ENCODE measurements at regions not wholly inside any gene's neighbourhood (a gene's known extent, or its start where the extent isn't known, plus 50 kb on each side); places are given as distances from the start of the nearest gene placed in this dataset.
"Not testable (repeated sequence)": the region's sequence is repeated elsewhere in the genome, so short reads cannot be mapped to it uniquely, and the experiment has no call there.

DNA sequence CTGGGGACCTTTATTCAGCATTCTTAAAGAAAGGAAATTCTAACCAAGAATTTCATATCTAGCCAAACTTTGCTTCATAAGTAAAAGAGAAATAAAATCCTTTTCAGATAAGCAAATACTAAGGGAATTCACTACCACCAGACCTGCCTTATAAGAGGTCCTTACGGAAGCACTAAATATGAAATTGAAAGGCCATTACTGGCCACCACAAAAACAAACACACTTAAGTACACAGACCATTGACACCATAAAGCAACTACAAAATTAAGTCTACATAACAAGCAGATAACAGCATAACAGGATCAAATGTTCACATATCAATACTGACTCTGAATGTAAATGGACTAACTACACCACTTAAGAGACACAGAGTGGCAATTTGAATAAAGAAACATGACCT lies 361.4 kb upstream of the POU5F2 start:
- DNase-seq, result no peak

DNA sequence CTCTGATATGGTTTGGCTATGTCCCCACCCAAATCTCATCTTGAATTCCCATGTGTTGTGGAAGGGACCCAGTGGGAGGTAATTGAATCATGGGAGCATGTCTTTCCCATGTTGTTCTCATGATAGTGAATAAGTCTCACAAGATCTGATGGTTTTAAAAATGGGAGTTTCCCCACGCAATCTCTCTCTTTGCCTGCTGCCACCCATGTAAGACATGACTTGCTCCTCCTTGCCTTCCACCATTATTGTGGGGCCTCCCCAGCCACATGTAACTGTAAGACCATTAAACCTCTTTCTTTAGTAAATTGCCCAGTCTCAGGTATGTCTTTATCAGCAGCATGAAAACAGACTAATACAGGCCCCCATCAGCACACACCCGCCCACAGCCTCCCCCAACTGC lies 356.0 kb upstream of the POU5F2 start:
- not testable (repeated sequence) for DNase-seq

GRCh38 chr5:94094793-94095441 lies 353.5 kb upstream of the POU5F2 start:
- no peak for DNase-seq

DNA sequence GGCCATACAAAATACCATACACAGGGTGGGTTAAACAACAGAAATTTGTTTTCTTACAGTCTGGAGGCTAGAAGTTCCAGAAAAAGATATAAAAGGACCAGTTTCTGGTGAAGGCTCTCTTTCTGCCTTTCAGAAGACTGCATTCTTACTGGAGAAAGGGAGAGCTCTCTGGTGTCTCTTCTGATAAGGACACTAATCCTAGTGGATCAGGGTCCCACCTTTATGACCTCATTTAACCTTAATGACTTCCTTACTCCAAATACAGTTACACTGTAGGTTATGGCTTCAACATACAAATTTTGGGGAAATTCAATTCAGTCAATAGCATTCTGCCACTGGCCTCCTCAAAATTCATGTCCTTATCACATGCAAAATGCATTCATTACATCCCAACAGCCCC lies 351.9 kb upstream of the POU5F2 start:
- no peak for DNase-seq

DNA sequence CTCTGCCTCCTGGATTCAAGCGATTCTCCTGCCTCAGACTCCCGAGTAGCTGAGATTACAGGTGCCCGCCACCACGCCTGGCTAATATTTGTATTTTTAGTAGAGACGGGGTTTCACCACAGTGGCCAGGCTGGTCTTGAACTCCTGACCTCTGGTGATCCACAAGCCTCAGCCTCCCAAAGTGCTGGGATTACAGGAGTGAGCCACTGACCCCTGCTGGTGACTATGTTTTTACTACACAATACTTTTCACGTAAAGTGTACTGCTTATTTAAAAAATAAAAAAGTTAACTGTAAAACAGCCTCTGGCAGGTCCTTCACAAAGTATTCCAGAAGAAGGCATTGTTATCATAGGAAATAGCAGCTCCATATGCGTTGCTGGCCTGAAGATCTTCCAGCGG lies 345.2 kb upstream of the POU5F2 start:
- not testable (repeated sequence) for DNase-seq

GRCh38 chr5:94086194-94086593 lies 344.8 kb upstream of the POU5F2 start:
- no peak for DNase-seq

DNA sequence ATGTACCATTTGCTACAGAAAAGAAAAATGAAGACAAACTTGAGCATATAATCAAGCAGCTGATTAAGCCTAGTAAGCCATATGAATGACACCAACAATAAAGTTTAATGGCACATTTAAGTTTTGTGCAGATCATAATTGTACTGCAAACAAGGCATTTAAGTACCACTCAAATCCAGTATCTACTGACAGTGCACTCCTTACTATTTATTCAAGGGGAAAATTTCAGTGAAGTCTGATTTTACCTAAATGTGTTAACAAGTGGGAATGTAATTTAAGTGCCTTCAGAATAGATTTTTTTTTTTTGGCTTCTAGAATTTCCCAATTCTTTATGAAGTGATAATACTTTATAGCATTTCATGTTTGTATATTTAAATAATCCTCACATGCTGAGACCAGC lies 341.0 kb upstream of the POU5F2 start:
- peak in 1 of 2 experiments; percentile 4 for DNase-seq

DNA sequence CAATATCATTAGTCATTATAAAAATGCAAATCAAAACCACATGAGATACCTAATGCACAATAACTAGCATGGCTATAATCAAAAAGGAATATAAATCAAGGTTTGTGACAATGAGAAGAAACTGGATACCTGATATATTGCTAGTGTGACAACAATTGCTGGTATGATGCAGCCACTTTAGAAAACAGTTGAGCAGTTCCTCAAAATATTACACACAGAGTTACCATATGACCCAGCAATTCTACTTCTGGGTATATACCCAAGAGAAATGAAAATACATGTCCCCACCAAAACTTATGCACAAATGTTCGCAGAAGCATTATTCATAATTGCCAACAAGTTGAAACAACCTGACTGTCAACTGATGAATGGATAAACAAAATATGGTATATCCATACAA lies 339.7 kb upstream of the POU5F2 start:
- DNase-seq, result no peak

- DNase-seq, result no peak
These were observed 339.0 kb upstream of the POU5F2 start for GRCh38 chr5:94080390-94080789.

GRCh38 chr5:94072116-94072515 lies 330.7 kb upstream of the POU5F2 start:
- DNase-seq, result no peak

- no peak for DNase-seq
These were observed 325.2 kb upstream of the POU5F2 start for GRCh38 chr5:94066437-94067207.

- no peak for DNase-seq
These were observed 322.6 kb upstream of the POU5F2 start for GRCh38 chr5:94064025-94064424.

DNA sequence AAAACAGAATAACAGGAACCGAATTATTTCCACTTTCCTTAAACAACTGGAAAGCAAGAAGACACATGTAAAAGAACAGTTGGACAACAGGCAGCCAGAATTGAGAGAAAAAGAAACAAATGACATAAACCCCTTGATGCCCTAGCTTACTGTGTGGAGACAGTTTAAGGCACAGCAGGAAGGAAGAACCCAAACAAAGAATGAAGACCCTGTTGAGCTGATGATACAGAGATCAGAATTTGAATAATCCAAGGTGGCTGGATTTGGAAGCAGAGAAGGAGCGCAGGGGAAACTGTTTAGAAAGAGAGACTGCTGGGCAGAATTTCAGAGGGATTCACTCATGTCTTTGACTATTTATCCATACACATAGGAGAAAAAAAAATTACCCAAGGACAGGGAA lies 316.3 kb upstream of the POU5F2 start:
- DNase-seq, result no peak

DNA sequence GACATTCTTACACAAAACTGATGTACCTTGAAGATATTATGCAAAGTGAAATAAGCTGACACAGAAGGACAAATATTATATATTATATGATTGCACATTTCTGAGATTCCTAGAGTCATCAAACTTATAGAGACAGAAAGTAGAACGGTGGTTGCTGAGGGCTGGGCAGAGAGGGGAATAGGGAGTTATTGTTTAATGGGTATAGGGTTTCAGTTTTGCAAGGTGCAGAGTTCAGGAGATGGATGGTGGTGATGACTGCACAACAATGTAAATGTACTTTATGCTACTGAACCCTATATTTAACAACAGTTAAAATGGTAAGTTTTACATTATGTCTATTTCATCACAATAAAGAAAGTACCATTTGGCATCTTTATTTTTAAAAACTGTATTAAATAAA lies 315.8 kb upstream of the POU5F2 start:
- DNase-seq, result no peak

- not testable (repeated sequence) for DNase-seq
These were observed 308.0 kb upstream of the POU5F2 start for GRCh38 chr5:94049307-94049922.

DNA sequence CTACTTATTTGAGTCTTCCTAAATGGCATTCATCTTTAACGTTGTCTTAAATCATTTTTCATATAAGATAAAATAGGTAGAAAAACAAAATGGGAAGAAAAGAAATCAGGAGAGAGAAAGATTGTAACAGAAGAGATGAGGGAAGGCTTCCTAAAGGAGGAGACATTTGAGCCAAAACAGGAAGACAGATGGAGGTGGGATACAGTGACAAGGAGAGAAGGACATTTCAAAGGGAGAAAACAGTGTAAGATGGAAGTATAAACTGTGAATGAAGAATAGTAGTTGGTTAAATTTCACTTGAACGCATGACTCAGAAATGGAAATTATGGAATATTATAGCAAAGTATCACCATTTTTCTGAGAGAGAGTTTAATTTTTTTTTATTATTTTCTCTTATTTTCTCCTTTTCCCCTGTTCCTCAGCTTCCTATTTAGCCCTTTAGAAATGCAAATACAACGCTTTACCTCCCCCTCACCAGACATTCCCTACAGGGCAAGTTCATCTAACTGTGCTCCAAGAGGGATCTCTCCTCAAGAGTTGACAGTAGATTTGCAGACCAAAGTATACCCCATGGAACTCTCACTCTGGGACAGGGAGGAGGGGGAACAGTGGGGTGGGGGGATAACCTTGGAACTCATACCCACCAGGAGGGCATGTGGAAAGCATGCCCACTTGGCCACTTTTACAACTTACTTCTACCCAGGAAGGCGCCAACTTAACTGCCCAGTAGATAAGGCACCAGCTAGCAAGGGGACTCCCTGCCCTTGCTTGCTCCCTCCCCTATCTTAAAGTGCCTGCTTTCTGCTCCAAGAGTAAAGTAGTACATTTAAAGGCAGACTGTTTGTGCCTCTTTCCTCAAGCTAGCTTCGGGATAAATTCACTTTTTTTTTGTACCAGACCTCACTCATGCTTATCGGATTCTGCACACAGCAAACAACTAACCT lies 304.7 kb upstream of the POU5F2 start:
- no peak for DNase-seq

DNA sequence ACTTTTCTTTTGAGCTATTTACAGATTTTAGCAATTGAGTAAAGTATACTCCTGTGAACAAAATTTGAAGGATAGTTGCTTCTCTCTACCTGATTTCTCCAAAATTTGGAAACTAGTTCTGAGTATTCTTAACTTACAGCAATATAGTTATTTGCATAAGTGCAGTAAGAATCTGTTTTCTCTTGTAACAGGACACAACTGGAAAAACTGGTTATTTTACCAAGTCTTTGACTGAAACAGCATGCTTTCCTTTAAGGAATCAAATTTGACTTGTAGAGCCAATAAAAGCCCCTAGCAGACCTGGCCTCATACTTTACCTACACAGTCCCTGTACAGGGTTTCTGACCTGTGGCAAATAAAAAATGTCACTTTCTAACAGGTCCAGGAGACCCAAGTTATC lies 301.9 kb upstream of the POU5F2 start:
- no peak for DNase-seq

- DNase-seq, result no peak
These were observed 299.3 kb upstream of the POU5F2 start for GRCh38 chr5:94040591-94041148.

DNA sequence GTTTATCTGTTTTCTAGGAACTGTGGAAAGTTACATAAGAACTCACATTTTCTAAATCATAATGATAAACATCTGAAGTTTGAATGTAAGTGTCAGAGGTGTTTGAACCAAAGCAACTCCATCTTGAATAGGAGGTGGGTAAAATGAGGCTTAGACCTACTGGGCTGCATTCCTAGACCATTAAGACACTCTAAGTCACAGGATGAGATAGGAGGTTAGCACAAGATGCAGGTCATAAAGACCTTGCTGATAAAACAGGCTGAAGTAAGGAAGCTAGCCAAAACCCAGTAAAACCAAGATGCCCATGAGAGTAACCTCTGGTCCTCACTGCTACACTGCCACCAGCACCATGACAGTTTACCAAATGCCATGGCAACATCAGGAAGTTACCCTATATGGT lies 297.7 kb upstream of the POU5F2 start:
- DNase-seq, result no peak

- DNase-seq, result no peak
These were observed 290.2 kb upstream of the POU5F2 start for GRCh38 chr5:94031631-94032030.

- no peak for DNase-seq
These were observed 286.6 kb upstream of the POU5F2 start for GRCh38 chr5:94028001-94028400.

GRCh38 chr5:94027145-94027544 lies 285.7 kb upstream of the POU5F2 start:
- DNase-seq, result no peak
